Trophoblast cell (in vitro differentiated cells and primary cell): ENCODE measurements at regions not wholly inside any gene's neighbourhood (a gene's known extent, or its start where the extent isn't known, plus 50 kb on each side); places are given as distances from the start of the nearest gene placed in this dataset.

Experiments
- DNase-seq, 2 donors: peaks; one replicate each; pipeline ENCODE4 v3.0.0-alpha.2; 2016
- H2AFZ ChIP-seq: 2 replicates; pipeline ENCODE4 v1.6.1; 2013; ENCODE audit warnings: low read length, moderate library complexity, mild to moderate bottlenecking; ENCODE audit not compliant: insufficient read depth, poor library complexity
- H2AK5ac ChIP-seq: 2 replicates; pipeline ENCODE4 v1.6.1; 2013; ENCODE audit warnings: mild to moderate bottlenecking, low read length
- H2BK120ac ChIP-seq: 2 replicates; pipeline ENCODE4 v1.6.1; 2013; ENCODE audit warnings: low read length, mild to moderate bottlenecking, moderate library complexity; ENCODE audit not compliant: insufficient read depth, poor library complexity
- H2BK12ac ChIP-seq: 2 replicates; pipeline ENCODE4 v1.6.1; 2013; ENCODE audit warnings: mild to moderate bottlenecking, low read length, moderate library complexity
- H2BK5ac ChIP-seq: 2 replicates; pipeline ENCODE4 v1.6.1; 2013; ENCODE audit warnings: low read length, low read depth, moderate library complexity, mild to moderate bottlenecking; ENCODE audit not compliant: poor library complexity
- H3K14ac ChIP-seq: 2 replicates; pipeline ENCODE4 v1.6.1; 2013; ENCODE audit warnings: mild to moderate bottlenecking, low read length
- H3K18ac ChIP-seq: 2 replicates; pipeline ENCODE4 v1.6.1; 2013; ENCODE audit warnings: mild to moderate bottlenecking, low read length
- H3K23ac ChIP-seq: 2 replicates; pipeline ENCODE4 v1.6.1; 2013; ENCODE audit warnings: low read length
- H3K27ac ChIP-seq: 2 replicates; pipeline ENCODE4 v1.5.1; 2013; ENCODE audit warnings: low read depth, mild to moderate bottlenecking, inconsistent platforms, low read length, moderate library complexity
- H3K27me3 ChIP-seq: 2 replicates; pipeline ENCODE4 v1.6.1; 2013; ENCODE audit warnings: inconsistent platforms, mild to moderate bottlenecking, low read length, moderate library complexity; ENCODE audit not compliant: insufficient read depth
- H3K36me3 ChIP-seq, 2 experiments: 1 replicate in 1 of 2; 2 replicates in 1 of 2; pipeline ENCODE4 v1.6.1; 2013; ENCODE audit warnings: low read length in 2 of 2, mild to moderate bottlenecking in 2 of 2, moderate library complexity in 1 of 2; ENCODE audit not compliant: insufficient read depth in 2 of 2, control insufficient read depth in 1 of 2
- H3K4ac ChIP-seq: 2 replicates; pipeline ENCODE4 v1.6.1; 2013; ENCODE audit warnings: low read depth, mild to moderate bottlenecking, low read length, moderate library complexity
- H3K4me1 ChIP-seq, 2 experiments: 1 replicate in 1 of 2; 2 replicates in 1 of 2; pipeline ENCODE4 v1.6.1; 2013; ENCODE audit warnings: low read length in 2 of 2, mild to moderate bottlenecking in 2 of 2, moderate library complexity in 1 of 2; ENCODE audit not compliant: insufficient read depth in 2 of 2, control insufficient read depth in 1 of 2
- H3K4me2 ChIP-seq: 2 replicates; pipeline ENCODE4 v1.6.1; 2013; ENCODE audit warnings: inconsistent platforms, mild to moderate bottlenecking, low read length, moderate library complexity
- H3K4me3 ChIP-seq: 2 replicates; pipeline ENCODE4 v1.5.1; 2013; ENCODE audit warnings: mild to moderate bottlenecking, low read depth, low read length, inconsistent platforms
- H3K79me1 ChIP-seq: one replicate; pipeline ENCODE4 v1.6.1; 2013; ENCODE audit warnings: low read length
- H3K79me2 ChIP-seq: 2 replicates; pipeline ENCODE4 v1.6.1; 2013; ENCODE audit warnings: low read length, mild to moderate bottlenecking; ENCODE audit not compliant: control insufficient read depth, insufficient read depth, poor library complexity
- H3K9ac ChIP-seq: 2 replicates; pipeline ENCODE4 v1.6.1; 2013; ENCODE audit warnings: mild to moderate bottlenecking, low read length
- H3K9me3 ChIP-seq: 2 replicates; pipeline ENCODE4 v1.6.1; 2013; ENCODE audit warnings: low read depth, mild to moderate bottlenecking, control low read depth, inconsistent platforms, low read length; ENCODE audit not compliant: insufficient read depth
- H4K12ac ChIP-seq: 2 replicates; pipeline ENCODE4 v1.6.1; 2013; ENCODE audit warnings: low read depth, mild to moderate bottlenecking, low read length, moderate library complexity
- H4K8ac ChIP-seq: 2 replicates; pipeline ENCODE4 v1.6.1; 2013; ENCODE audit warnings: low read depth, mild to moderate bottlenecking, low read length, moderate library complexity
- H4K91ac ChIP-seq: one replicate; pipeline ENCODE4 v1.6.1; 2013; ENCODE audit warnings: low read depth, mild to moderate bottlenecking, low read length, moderate library complexity
- WGBS: extraction: QIAGEN DNeasy Blood & Tissue Kit; methylation state at CpG from one replicate; pipeline ENCODE4 v1.1.7; 2013; ENCODE audit warnings: missing lambda C conversion rate; ENCODE audit not compliant: insufficient read length, insufficient coverage; ENCODE audit errors: extremely low coverage; 5-methylcytosine and 5-hydroxymethylcytosine counted together

GRCh38 chr9:80352967-80353366 lies 781.2 kb downstream of the TLE4 start:
- no peak for DNase-seq
- Histone ChIP-seq H3K18ac (no peak overlapping the region), H2AK5ac (no peak overlapping the region), H2BK120ac (no peak overlapping the region), H3K23ac (no peak overlapping the region), H3K4me2 (no peak overlapping the region), H3K4ac (no peak overlapping the region), H3K14ac (no peak overlapping the region), H3K9ac (no peak overlapping the region), H3K4me1 (peaks cover 0 to 2% of the 10 kb centered on the region in 2 experiments), H2BK12ac (no peak overlapping the region), H3K27me3 (no peaks in the 10 kb centered on the region), H3K27ac (no peak overlapping the region), H3K4me3 (no peak overlapping the region), H3K9me3 (peaks cover 4% of the 10 kb centered on the region), H3K36me3 (no peaks in the 10 kb centered on the region), H2BK5ac (no peak overlapping the region), H2AFZ (no peak overlapping the region), H4K8ac (no peak overlapping the region), H4K12ac (no peak overlapping the region), H3K79me1 (no peaks in the 10 kb centered on the region), H4K91ac (no peak overlapping the region), H3K79me2 (no peaks in the 10 kb centered on the region)
- no CpG with 5 or more reads among the region's 2 CpGs for WGBS

GRCh38 chr9:80351612-80352011 lies 779.8 kb downstream of the TLE4 start:
- Histone ChIP-seq H4K8ac (no peak overlapping the region), H2BK12ac (no peak overlapping the region), H3K79me1 (no peaks in the 10 kb centered on the region), H2AK5ac (no peak overlapping the region), H3K36me3 (no peaks in the 10 kb centered on the region), H2BK5ac (no peak overlapping the region), H3K4me1 (peaks cover 0 to 2% of the 10 kb centered on the region in 2 experiments), H3K14ac (no peak overlapping the region), H3K9ac (no peak overlapping the region), H2AFZ (no peak overlapping the region), H3K4me2 (no peak overlapping the region), H3K23ac (no peak overlapping the region), H3K79me2 (no peaks in the 10 kb centered on the region), H3K27ac (no peak overlapping the region), H3K4ac (no peak overlapping the region), H3K9me3 (no peaks in the 10 kb centered on the region), H3K4me3 (no peak overlapping the region), H3K18ac (no peak overlapping the region), H2BK120ac (no peak overlapping the region), H4K91ac (no peak overlapping the region), H3K27me3 (no peaks in the 10 kb centered on the region), H4K12ac (no peak overlapping the region)
- DNase-seq: no peak
- no CpG with 5 or more reads among the region's 1 CpG for WGBS

DNA sequence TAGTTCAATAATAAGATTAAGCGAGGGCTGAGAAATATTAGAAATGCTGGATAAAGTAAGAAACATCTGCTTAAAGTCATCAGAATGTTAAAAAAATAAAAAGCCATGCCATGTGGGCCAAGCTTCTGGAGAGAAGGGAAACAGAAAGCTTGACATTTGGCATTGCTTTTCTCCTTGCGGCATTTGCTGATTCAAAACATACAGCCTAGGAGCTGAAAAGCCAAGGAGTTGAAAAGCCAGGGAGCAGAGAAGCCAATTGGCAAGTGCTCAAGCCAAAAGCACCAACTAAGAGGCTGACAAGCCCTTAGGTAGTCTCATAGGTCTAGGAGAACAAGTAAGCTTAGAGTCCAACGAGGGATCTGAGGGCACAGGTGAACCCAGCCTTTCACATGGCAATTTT lies 754.3 kb downstream of the TLE4 start:
- Histone ChIP-seq H3K4me3 (no peak overlapping the region), H3K23ac (no peak overlapping the region), H3K27ac (no peak overlapping the region), H3K27me3 (no peaks in the 10 kb centered on the region), H3K4ac (no peak overlapping the region), H3K36me3 (no peaks in the 10 kb centered on the region), H4K8ac (no peak overlapping the region), H3K18ac (no peak overlapping the region), H2AFZ (no peak overlapping the region), H2BK12ac (no peak overlapping the region), H2BK5ac (no peak overlapping the region), H3K4me2 (no peak overlapping the region), H3K79me2 (no peaks in the 10 kb centered on the region), H3K9ac (no peak overlapping the region), H2BK120ac (no peak overlapping the region), H3K9me3 (no peaks in the 10 kb centered on the region), H3K4me1 (no peaks in the 10 kb centered on the region), H4K91ac (no peak overlapping the region), H3K79me1 (no peaks in the 10 kb centered on the region), H2AK5ac (no peak overlapping the region), H3K14ac (no peak overlapping the region), H4K12ac (no peak overlapping the region)
- WGBS: no CpG with 5 or more reads among the region's 3 CpGs
- no peak for DNase-seq

DNA sequence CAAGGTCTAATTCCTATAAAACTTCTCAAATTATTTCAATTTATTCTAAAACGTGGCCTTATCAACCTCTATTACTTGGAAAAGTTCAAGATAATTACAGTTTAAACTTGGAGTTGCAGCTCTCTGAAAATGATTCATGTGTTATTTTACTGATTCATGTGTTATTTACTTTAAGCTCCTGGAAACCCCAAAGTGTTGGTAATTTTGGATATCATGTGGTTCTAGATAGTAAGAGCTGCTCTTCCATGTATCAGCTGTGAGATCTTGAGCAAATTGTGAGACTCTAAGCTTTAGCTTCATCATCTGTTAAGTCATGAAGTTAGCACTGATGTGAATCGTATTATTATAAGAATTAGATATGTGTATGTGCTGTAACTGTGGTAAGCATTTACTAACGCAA lies 749.2 kb downstream of the TLE4 start:
- WGBS: no CpG with 5 or more reads among the region's 3 CpGs
- no peak overlapping the region for H3K4me3 ChIP-seq
- no peaks in the 10 kb centered on the region for H3K9me3 ChIP-seq
- H4K91ac ChIP-seq: no peak overlapping the region
- H3K27me3 ChIP-seq: no peaks in the 10 kb centered on the region
- no peak overlapping the region for H2BK12ac ChIP-seq
- no peak overlapping the region for H3K14ac ChIP-seq
- no peak overlapping the region for H3K18ac ChIP-seq
- no peak overlapping the region for H3K9ac ChIP-seq
- H2BK120ac ChIP-seq: no peak overlapping the region
- no peak overlapping the region for H3K23ac ChIP-seq
- DNase-seq: no peak
- H3K36me3 ChIP-seq: no peaks in the 10 kb centered on the region
- H3K27ac ChIP-seq: no peak overlapping the region
- H3K79me1 ChIP-seq: no peaks in the 10 kb centered on the region
- H2AK5ac ChIP-seq: no peak overlapping the region
- no peak overlapping the region for H4K12ac ChIP-seq
- H2BK5ac ChIP-seq: no peak overlapping the region
- H3K79me2 ChIP-seq: no peaks in the 10 kb centered on the region
- H3K4ac ChIP-seq: no peak overlapping the region
- no peak overlapping the region for H2AFZ ChIP-seq
- H3K4me1 ChIP-seq: no peaks in the 10 kb centered on the region
- no peak overlapping the region for H3K4me2 ChIP-seq
- no peak overlapping the region for H4K8ac ChIP-seq
